ENCODE measurements at regions not wholly inside any gene's neighbourhood (a gene's known extent, or its start where the extent isn't known, plus 50 kb on each side); places are given as distances from the start of the nearest gene placed in this dataset.

DNA sequence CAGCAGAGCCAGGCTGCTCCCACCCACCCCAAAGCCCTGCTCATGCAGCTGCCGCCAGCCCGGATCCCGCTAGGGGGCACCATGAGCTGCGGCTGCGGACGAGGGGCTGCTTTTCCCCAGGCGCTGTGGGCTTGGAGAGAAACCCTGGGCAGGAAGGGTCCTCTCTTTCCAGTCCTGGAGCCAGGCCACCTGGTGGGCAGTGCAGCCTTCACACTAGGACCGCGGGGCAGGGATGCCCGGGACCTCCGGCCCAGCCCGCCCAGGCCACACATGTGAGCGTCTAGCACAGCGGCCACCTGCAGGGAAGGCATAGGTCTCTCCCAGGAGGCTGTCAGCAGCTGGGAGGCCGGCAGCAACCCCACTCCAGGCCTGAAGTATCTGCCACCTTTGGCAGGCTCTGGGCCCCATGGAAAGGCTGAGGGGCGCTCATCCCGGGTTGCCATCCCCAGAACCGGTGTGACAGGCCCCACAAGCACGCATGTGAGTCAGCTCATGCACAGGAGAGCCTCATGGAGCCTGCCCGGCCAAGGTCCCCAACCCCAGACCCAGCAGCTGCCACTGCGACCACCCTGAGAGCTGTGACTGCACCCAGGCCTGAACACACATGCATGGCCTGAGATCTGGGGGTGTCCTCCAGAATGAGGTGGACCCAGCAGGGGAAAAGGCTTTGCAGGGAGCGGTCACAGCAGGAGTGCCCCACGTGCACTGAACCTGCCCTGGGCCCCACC, 280.0 kb upstream of the RTL1 start:
- ATAC-seq = no peak
- Histone ChIP-seq H3K27ac (ENCODE audit: low read depth, low read length) (no peak overlapping the region), H3K4me1 (ENCODE audit: control insufficient read depth in 1 of 2, insufficient read depth in 2 of 2, low read length in 2 of 2) (no peaks in the 10 kb centered on the region), H3K9me3 (ENCODE audit: control insufficient read depth in 1 of 2, insufficient read depth in 1 of 2, low read depth in 1 of 2, low read length in 2 of 2) (no peaks in the 10 kb centered on the region), H3K9me2 (ENCODE audit: insufficient read depth) (no peaks in the 10 kb centered on the region), H3K4me2 (ENCODE audit: low read length) (no peak overlapping the region), H3K27me3 (ENCODE audit: insufficient read depth, low read length) (no peaks in the 10 kb centered on the region), H3K79me2 (ENCODE audit: insufficient read depth, low read length) (no peaks in the 10 kb centered on the region), H4K20me1 (ENCODE audit: insufficient read depth) (no peaks in the 10 kb centered on the region), H3K36me3 (ENCODE audit: control insufficient read depth in 1 of 2, insufficient read depth in 2 of 2, low read length in 2 of 2) (no peaks in the 10 kb centered on the region), H2AFZ (ENCODE audit: low read depth, low read length, poor library complexity, severe bottlenecking) (no peak overlapping the region), H3K9ac (ENCODE audit: low read length) (no peak overlapping the region), H3K4me3 (replicated peaks in 1 of 2; ENCODE audit: low read depth in 1 of 2, low read length in 2 of 2) (no peak overlapping the region)
- TF ChIP-seq, protein P1, sequence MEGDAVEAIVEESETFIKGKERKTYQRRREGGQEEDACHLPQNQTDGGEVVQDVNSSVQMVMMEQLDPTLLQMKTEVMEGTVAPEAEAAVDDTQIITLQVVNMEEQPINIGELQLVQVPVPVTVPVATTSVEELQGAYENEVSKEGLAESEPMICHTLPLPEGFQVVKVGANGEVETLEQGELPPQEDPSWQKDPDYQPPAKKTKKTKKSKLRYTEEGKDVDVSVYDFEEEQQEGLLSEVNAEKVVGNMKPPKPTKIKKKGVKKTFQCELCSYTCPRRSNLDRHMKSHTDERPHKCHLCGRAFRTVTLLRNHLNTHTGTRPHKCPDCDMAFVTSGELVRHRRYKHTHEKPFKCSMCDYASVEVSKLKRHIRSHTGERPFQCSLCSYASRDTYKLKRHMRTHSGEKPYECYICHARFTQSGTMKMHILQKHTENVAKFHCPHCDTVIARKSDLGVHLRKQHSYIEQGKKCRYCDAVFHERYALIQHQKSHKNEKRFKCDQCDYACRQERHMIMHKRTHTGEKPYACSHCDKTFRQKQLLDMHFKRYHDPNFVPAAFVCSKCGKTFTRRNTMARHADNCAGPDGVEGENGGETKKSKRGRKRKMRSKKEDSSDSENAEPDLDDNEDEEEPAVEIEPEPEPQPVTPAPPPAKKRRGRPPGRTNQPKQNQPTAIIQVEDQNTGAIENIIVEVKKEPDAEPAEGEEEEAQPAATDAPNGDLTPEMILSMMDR (IDR thresholded peaks at IDR 0.05 in 2 of 3, conservative IDR thresholded peaks at IDR 0.05 in 1 of 3; ENCODE audit: borderline replicate concordance in 1 of 3, insufficient read depth in 1 of 3, low read depth in 2 of 3, low read length in 2 of 3) = no peak
- TF ChIP-seq, protein P2, sequence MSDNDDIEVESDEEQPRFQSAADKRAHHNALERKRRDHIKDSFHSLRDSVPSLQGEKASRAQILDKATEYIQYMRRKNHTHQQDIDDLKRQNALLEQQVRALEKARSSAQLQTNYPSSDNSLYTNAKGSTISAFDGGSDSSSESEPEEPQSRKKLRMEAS (IDR thresholded peaks at IDR 0.05) = no peak
- TF ChIP-seq ZNF274 (IDR thresholded peaks at IDR 0.05; ENCODE audit: low read depth, low read length) (no peak), POLR2AphosphoS5 (IDR thresholded peaks at IDR 0.05; ENCODE audit: low read depth, low read length) (no peak), SP1 (IDR thresholded peaks at IDR 0.05; ENCODE audit: low read depth) (no peak), CEBPB (IDR thresholded peaks at IDR 0.05; ENCODE audit: low read depth) (no peak), JUND (IDR thresholded peaks at IDR 0.05) (no peak), SIN3A (IDR thresholded peaks at IDR 0.05; ENCODE audit: low read depth) (no peak), POLR2A (IDR thresholded peaks at IDR 0.05; ENCODE audit: borderline replicate concordance, extremely low read depth, insufficient read depth, insufficient read length) (no peak), EZH2 (IDR thresholded peaks at IDR 0.05) (no peak), TCF7L2 (IDR thresholded peaks at IDR 0.05; ENCODE audit: borderline replicate concordance, extremely low read depth, insufficient read depth, insufficient read length) (no peak), ELF1 (IDR thresholded peaks at IDR 0.05; ENCODE audit: borderline replicate concordance, low read depth) (no peak), EZH2phosphoT487 (IDR thresholded peaks at IDR 0.05; ENCODE audit: borderline replicate concordance) (no peak), YY1 (IDR thresholded peaks at IDR 0.05; ENCODE audit: extremely low read depth, insufficient replicate concordance, low read depth, low read length) (no peak)
- TF ChIP-seq, protein P3, sequence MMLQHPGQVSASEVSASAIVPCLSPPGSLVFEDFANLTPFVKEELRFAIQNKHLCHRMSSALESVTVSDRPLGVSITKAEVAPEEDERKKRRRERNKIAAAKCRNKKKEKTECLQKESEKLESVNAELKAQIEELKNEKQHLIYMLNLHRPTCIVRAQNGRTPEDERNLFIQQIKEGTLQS (IDR thresholded peaks at IDR 0.05) = no peak
- ChIA-PET POLR2A (no interaction called here), CTCF (no interaction called here), RAD21 (ENCODE audit: low non-redundant PET in 1 of 2, low total read pairs in 2 of 2, uncharacterized antibody in 2 of 2, unreplicated experiment in 2 of 2) (no interaction called here)
- intact Hi-C loops (cut with micrococcal nuclease) = no loop called here
- no peak for DNase-seq (ENCODE audit: low read depth, low spot score)
- no TSS peak for BruUV-seq (replicated peaks)
